ENCODE measurements at regions not wholly inside any gene's neighbourhood (a gene's known extent, or its start where the extent isn't known, plus 50 kb on each side); places are given as distances from the start of the nearest gene placed in this dataset.

- no peak for DNase-seq
Measured at GRCh38 chr6:131510591-131510990, 62.4 kb upstream of the ARG1 start.

DNA sequence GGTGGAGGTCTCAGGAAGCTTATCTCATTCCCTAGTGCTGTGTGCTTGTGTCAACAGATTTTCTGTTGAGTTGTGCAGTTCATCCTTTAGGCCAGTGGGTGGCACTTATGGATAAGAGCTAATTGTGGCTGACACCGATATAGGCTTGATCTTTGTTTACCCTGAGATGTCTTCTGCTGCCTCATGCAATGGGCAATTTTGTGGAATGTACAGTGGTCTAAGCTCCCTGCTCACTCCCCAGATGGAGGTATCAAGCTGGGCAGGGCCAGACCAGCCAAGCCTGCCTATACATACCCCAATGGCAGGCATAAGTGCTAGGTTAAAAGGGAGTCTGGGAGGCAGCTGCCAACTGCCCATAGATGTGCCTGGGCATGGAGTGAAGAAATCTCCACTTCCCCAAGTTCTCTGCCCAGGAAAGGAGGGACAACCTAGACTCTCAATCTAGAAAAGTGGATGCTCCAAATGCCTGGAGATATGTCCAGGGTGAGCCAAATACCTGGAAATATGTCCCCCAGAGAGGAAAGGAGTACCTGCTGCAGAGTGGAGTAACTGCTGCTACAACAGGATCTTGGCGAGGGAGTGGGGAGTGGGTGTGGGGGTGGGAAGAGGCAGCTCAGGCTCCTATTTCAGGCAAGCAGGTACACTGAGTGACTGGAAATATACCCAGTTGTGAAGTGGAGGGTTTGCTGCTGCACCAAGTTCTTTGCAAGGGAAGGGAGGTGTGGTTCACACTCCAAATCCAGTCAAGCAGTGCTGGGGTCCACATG is 53.2 kb upstream of the ARG1 start:
- no peak for DNase-seq

All from femur (tissue), 1 donor.